HG03097 (cell line): ENCODE measurements at regions not wholly inside any gene's neighbourhood (a gene's known extent, or its start where the extent isn't known, plus 50 kb on each side); places are given as distances from the start of the nearest gene placed in this dataset.

Experiments used
- ATAC-seq: cut with Tn5 transposase; IDR thresholded peaks from one replicate; pipeline ENCODE4 v1.9.1; 2021; ENCODE audit not compliant: unreplicated experiment, low FRiP score

- no peak for ATAC-seq
Measured at GRCh38 chrX:98506907-98507306, 1623.2 kb downstream of the RPA4 start.

DNA sequence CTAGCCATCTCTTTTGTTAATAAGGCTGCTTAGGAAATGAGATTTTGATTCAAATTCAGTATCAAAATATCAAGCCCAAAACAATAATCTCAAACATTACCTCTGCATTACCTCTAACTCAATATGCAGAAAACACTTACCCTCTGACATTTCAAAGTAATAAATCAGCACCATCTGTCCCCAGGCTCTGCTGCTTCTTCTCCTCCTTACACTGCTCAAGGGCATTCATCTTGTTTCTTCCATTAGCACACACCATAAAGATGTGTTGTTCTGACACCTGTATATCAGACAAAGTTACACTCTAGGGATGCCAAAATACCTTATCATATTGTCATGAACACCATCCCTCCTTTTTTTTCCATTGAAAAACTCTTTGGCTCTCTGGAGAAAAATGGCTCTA is 1630.3 kb downstream of the RPA4 start:
- no peak for ATAC-seq

GRCh38 chrX:98516120-98516519 is 1632.4 kb downstream of the RPA4 start:
- ATAC-seq, result no peak

- ATAC-seq, result no peak
Measured at GRCh38 chrX:98523026-98523425, 1639.3 kb downstream of the RPA4 start.

- ATAC-seq, result no peak
Measured at GRCh38 chrX:98523521-98523920, 1639.8 kb downstream of the RPA4 start.

DNA sequence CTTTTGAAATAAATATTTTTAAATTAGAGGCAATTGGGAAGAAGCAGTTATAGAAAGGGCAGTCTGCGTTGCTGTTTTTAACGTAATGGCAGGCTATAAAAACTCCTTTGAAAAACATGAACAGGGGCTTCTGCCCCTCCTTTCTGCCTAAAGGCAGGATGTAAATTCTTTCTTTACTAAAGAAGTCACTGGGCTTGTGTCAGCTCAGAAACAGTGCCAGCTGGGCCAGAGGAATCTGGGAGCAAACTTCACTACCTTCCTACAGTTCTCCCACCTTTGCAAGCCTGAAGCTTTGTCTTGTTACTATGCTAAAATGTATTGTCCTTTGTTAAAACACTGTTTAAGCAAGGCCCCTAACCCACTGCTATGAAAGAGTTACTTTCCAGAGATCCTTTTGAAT is 1664.8 kb downstream of the RPA4 start:
- ATAC-seq, result no peak

DNA sequence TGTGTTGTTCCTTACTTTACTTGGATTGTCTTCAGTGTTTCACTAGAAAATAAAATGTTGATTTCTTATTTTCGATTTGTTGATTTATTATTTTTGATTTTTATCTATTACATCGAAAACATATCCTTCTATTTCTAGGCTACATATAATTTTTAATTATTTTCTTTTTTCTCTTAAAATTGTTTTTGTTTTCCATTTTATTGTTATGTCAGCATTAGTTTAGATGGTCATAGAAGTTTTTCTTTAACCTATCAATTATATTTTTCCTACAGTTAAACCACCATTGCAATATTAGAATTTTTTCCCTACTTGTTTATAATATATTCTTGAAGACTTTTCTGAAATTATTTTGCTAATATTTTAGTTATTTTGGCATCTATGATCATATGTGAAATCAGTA is 1685.1 kb downstream of the RPA4 start:
- ATAC-seq, result no peak

GRCh38 chrX:98605941-98606340 is 1722.2 kb downstream of the RPA4 start:
- no peak for ATAC-seq

GRCh38 chrX:98607739-98608138 is 1724.0 kb downstream of the RPA4 start:
- ATAC-seq, result no peak

DNA sequence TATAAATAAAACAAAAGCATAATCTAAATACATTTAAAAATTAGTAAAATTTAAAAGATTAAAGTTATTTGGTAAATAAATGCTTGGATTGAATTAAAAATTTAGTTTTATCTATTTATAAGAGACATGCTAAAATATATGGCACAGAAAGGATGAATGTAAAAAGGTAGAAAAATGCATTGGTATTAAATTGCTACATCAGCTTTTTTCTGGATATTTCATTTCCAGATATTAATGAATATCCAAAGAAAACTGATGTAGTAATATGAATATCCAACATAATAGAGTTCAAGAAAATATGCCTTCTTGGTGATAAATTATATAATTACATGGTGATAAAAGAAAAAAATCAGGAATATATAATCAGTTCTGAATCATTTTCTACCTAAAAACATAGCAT is 1743.9 kb downstream of the RPA4 start:
- ATAC-seq, result no peak

DNA sequence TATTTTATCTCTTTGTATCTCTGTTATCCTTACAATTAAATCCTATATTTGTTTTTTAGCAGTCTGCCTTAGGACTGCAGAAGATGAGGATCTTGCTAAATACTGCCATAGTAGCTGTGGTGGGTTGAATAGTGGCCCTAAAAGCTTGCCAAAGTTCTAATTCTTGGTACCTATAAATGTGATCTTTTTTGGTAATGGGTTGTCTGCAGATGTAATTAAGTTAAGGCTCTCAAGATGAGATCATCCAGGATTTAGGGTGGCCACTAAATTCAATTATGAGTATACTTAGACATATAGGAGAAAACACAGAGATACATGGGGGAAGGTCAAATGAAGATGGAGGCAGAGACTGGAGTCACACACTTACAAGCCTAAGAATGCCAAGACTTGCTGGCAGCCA is 1753.7 kb downstream of the RPA4 start:
- ATAC-seq, result no peak

DNA sequence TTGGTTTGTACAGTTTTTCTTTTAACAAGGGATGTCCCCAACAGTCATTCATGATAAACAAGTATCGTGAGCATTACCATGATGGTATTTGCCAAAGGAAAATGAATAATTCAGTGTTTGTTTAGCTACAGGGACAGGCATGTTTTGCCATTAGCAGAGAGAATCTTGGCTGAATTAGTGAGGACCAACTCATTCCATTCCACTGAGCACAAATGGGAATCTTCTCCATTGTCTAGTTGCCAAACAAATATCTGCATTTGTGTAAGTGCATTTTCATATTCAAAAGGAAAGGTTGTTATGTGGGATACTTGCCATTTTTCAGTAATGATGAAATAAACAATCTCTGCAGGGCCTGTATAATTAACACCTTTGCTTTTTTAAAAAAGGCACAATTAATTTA is 1762.6 kb downstream of the RPA4 start:
- ATAC-seq, result no peak

GRCh38 chrX:98654565-98654964 is 1755.5 kb downstream of the PCDH19 start:
- no peak for ATAC-seq
